GM12878 (cell line): ENCODE measurements at regions not wholly inside any gene's neighbourhood (a gene's known extent, or its start where the extent isn't known, plus 50 kb on each side); places are given as distances from the start of the nearest gene placed in this dataset.

ENCODE experiments used
- ATAC-seq: fragments of 200-7000 bp; cut with Tn5 transposase; 3 replicates; pipeline ENCODE4 v1.9.1; 2020; ENCODE audit warnings: mild to moderate bottlenecking, moderate library complexity
- BruUV-seq: library from RNA; stranded (reverse); fragments of 400-500 nt; replicated peaks from 2 replicates; lab custom pipeline; 2021; lab: Mats Ljungman, UMichigan
- CTCF ChIA-PET: fragments of 300-600 bp; sonication (Branson Sonifier 250); formaldehyde crosslinking; extraction: SDS; loops from one replicate; lab custom pipeline; 2021; ENCODE audit warnings: inconsistent platforms; lab: Yijun Ruan, JAX
- POLR2A ChIA-PET: fragments of 350-600 bp; formaldehyde crosslinking; extraction: SDS; loops from one replicate; lab custom pipeline; 2021; ENCODE audit warnings: inconsistent platforms; lab: Charles Lee
- RAD21 ChIA-PET: fragments of 300-600 bp; sonication (Branson Sonifier 250); formaldehyde crosslinking; loops from one replicate; lab custom pipeline; 2023; ENCODE audit warnings: antibody characterized with exemption; ENCODE audit not compliant: unreplicated experiment; lab: Charles Lee
- SMC1A ChIA-PET: fragments of 300-600 bp; sonication (Branson Sonifier 250); formaldehyde crosslinking; loops from one replicate; lab custom pipeline; 2023; ENCODE audit not compliant: unreplicated experiment, uncharacterized antibody; lab: Charles Lee
- DNase-seq: peaks from one replicate; pipeline ENCODE4 v3.0.0-alpha.2; 2011; ENCODE audit warnings: low read depth, low spot score
- FAIRE-seq: peaks from 3 replicates; lab custom pipeline; 2011; peaks lifted over from hg19 to GRCh38; lab: Jason Lieb, UNC
- H2AFZ ChIP-seq: 2 replicates; pipeline ENCODE4 v1.6.0; 2011; ENCODE audit warnings: low read depth, low read length, control low read depth; ENCODE audit not compliant: control insufficient read depth
- H3K27ac ChIP-seq: 2 replicates; pipeline ENCODE4 v1.5.1; 2011; ENCODE audit warnings: control low read depth; ENCODE audit not compliant: control insufficient read depth, insufficient read depth
- H3K27me3 ChIP-seq, 2 experiments: replicated peaks in 1 of 2; 2 replicates each; pipeline versions ENCODE4 v1.6.0 to v1.6.1; 2011; ENCODE audit warnings: low read length in 1 of 2; ENCODE audit not compliant: control insufficient read depth in 2 of 2, insufficient read depth in 2 of 2
- H3K36me3 ChIP-seq, 2 experiments: 2 replicates each; pipeline ENCODE4 v1.5.1; 2011; ENCODE audit warnings: low read length in 1 of 2; ENCODE audit not compliant: control insufficient read depth in 2 of 2, insufficient read depth in 2 of 2
- H3K4me1 ChIP-seq: 2 replicates; pipeline ENCODE4 v1.6.1; 2011; ENCODE audit warnings: mild to moderate bottlenecking, low read length, moderate library complexity, mixed read lengths; ENCODE audit not compliant: control insufficient read depth, insufficient read depth
- H3K4me2 ChIP-seq: 2 replicates; pipeline ENCODE4 v1.6.0; 2011; ENCODE audit warnings: control low read depth; ENCODE audit not compliant: control insufficient read depth, insufficient read depth
- H3K4me3 ChIP-seq: fragments of 200-600 bp; sonication (generic); 2 replicates; pipeline ENCODE4 v1.5.1; 2016
- H3K79me2 ChIP-seq: 2 replicates; pipeline ENCODE4 v1.6.0; 2011; ENCODE audit warnings: low read length; ENCODE audit not compliant: control insufficient read depth, insufficient read depth
- H3K9ac ChIP-seq: 2 replicates; pipeline ENCODE4 v1.8.0; 2011; ENCODE audit warnings: low read length, control low read depth, mixed read lengths; ENCODE audit not compliant: control insufficient read depth, insufficient read depth
- H3K9me3 ChIP-seq: replicated peaks from 3 replicates; pipeline ENCODE4 v1.5.1; 2011; ENCODE audit warnings: mild to moderate bottlenecking, low read length; ENCODE audit not compliant: control insufficient read depth, insufficient read depth
- H4K20me1 ChIP-seq: 2 replicates; pipeline ENCODE4 v1.6.0; 2011; ENCODE audit not compliant: control insufficient read depth, insufficient read depth
- DPF2 ChIP-seq: fragments of 450-650 bp; IDR thresholded peaks from 2 replicates; pipeline ENCODE4 v1.6.1; 2017; ENCODE audit warnings: mild to moderate bottlenecking
- GABPA ChIP-seq: IDR thresholded peaks from 2 replicates; pipeline ENCODE4 v1.6.1; 2014; ENCODE audit warnings: antibody characterized with exemption, low read depth, mild to moderate bottlenecking, inconsistent platforms
- MAX ChIP-seq: IDR thresholded peaks from 2 replicates; pipeline ENCODE4 v1.6.1; 2012; ENCODE audit warnings: low read depth, low read length, improper control_type of control experiment
- MLLT1 ChIP-seq: fragments of 450-650 bp; IDR thresholded peaks from 2 replicates; pipeline ENCODE4 v1.6.1; 2016; ENCODE audit warnings: mild to moderate bottlenecking
- MTA2 ChIP-seq: fragments of 450-650 bp; IDR thresholded peaks from 2 replicates; pipeline ENCODE4 v1.6.1; 2016; ENCODE audit warnings: low read depth, mild to moderate bottlenecking, moderate library complexity
- SP1 ChIP-seq: IDR thresholded peaks from one replicate; pipeline ENCODE4 v1.6.1; 2011; ENCODE audit warnings: low read depth, low read length
- SPI1 ChIP-seq: IDR thresholded peaks from 2 replicates; pipeline ENCODE4 v1.6.1; 2011; ENCODE audit warnings: low read depth, mild to moderate bottlenecking, low read length, moderate library complexity, borderline replicate concordance; ENCODE audit not compliant: insufficient read depth
- SUZ12 ChIP-seq: fragments of 200-600 bp; sonication (generic); IDR thresholded peaks from one replicate; pipeline ENCODE4 v1.6.1; 2018; ENCODE audit warnings: antibody characterized with exemption, mild to moderate bottlenecking; ENCODE audit not compliant: unreplicated experiment
- TBL1XR1 ChIP-seq: IDR thresholded peaks from 2 replicates; pipeline ENCODE4 v1.6.1; 2012; ENCODE audit warnings: low read depth, low read length, improper control_type of control experiment
- WGBS: methylation state at CpG from one replicate; pipeline ENCODE4 v1.1.6; 2016; ENCODE audit warnings: low lambda C conversion rate; ENCODE audit not compliant: insufficient replicate concordance, insufficient coverage; ENCODE audit errors: missing lambda C conversion rate; 5-methylcytosine and 5-hydroxymethylcytosine counted together
- in situ Hi-C: fragments of 300-500 bp; cut with MboI; formaldehyde crosslinking; loops from 9 replicates; pipeline ENCODE4 v1.14.3; 2018; ENCODE audit warnings: mixed read lengths
- intact Hi-C: fragments of 100-400 bp; cut with micrococcal nuclease; formaldehyde crosslinking; loops from one replicate; pipeline ENCODE4 v1.14.2; 2022; ENCODE audit not compliant: unreplicated experiment

- intact Hi-C loops: no loop called here
- ChIA-PET CTCF (no interaction called here), RAD21 (no interaction called here), POLR2A (no interaction called here), SMC1A (interaction anchor here (0.6 to 1.2 kb wide), 2 partner anchors 16 to 1719 kb away, joined by 3 to 4 read pairs; no protein-coding TSS in a partner anchor)
- DNase-seq (no peak), FAIRE-seq (no peak), ATAC-seq (no peak)
- Histone ChIP-seq H3K27me3 (no peaks in the 10 kb centered on the region), H3K9me3 (no peaks in the 10 kb centered on the region), H3K9ac (no peak overlapping the region), H3K36me3 (no peaks in the 10 kb centered on the region), H3K4me1 (no peaks in the 10 kb centered on the region), H3K79me2 (no peaks in the 10 kb centered on the region), H2AFZ (no peak overlapping the region), H4K20me1 (no peaks in the 10 kb centered on the region), H3K27ac (no peak overlapping the region), H3K4me3 (no peak overlapping the region), H3K4me2 (no peak overlapping the region)
- BruUV-seq: no TSS peak
- TF ChIP-seq TBL1XR1: no peak
- WGBS: 69% methylated on average over 5 of the region's 5 CpGs
- in situ Hi-C loops: no loop called here
Observed at GRCh38 chr12:24281341-24281740, 331.9 kb upstream of the SOX5 start.

GRCh38 chr12:24280056-24280842 is 330.8 kb upstream of the SOX5 start:
- Histone ChIP-seq H3K27ac (no peak overlapping the region), H3K9me3 (no peaks in the 10 kb centered on the region), H2AFZ (no peak overlapping the region), H3K79me2 (no peaks in the 10 kb centered on the region), H3K9ac (no peak overlapping the region), H3K36me3 (no peaks in the 10 kb centered on the region), H4K20me1 (no peaks in the 10 kb centered on the region), H3K4me2 (no peak overlapping the region), H3K27me3 (no peaks in the 10 kb centered on the region), H3K4me1 (no peaks in the 10 kb centered on the region), H3K4me3 (no peak overlapping the region)
- in situ Hi-C loops: no loop called here
- BruUV-seq: no TSS peak
- ChIA-PET RAD21 (interaction anchor here (0.6 kb wide), 1 partner anchor 408 kb away, joined by 3 read pairs; no protein-coding TSS in a partner anchor), CTCF (no interaction called here), POLR2A (no interaction called here), SMC1A (no interaction called here)
- no peak for TF ChIP-seq MLLT1
- no peak for TF ChIP-seq DPF2
- no peak for TF ChIP-seq MTA2
- TF ChIP-seq SPI1: no peak
- TF ChIP-seq MAX: no peak
- no peak for TF ChIP-seq GABPA
- no peak for TF ChIP-seq SP1
- TF ChIP-seq SUZ12: no peak
- intact Hi-C loops: no loop called here
- 28% methylated on average over 6 of the region's 6 CpGs for WGBS
- FAIRE-seq: no peak
- ATAC-seq: no peak
- no peak for DNase-seq
